ENCODE measurements at regions not wholly inside any gene's neighbourhood (a gene's known extent, or its start where the extent isn't known, plus 50 kb on each side); places are given as distances from the start of the nearest gene placed in this dataset.

- DNase-seq, result no peak
- no peaks in the 10 kb centered on the region for H3K79me2 ChIP-seq (ENCODE audit: control insufficient read depth, insufficient read depth, low read length, poor library complexity)
- no peak overlapping the region for H3K4ac ChIP-seq (ENCODE audit: low read depth, low read length)
- no peak overlapping the region for H2AFZ ChIP-seq (ENCODE audit: insufficient read depth, low read length, poor library complexity)
- no peak overlapping the region for H3K9ac ChIP-seq (ENCODE audit: low read length)
- H3K18ac ChIP-seq (ENCODE audit: low read length), result no peak overlapping the region
- H3K4me2 ChIP-seq (ENCODE audit: low read length), result no peak overlapping the region
- H4K12ac ChIP-seq (ENCODE audit: low read depth, low read length), result no peak overlapping the region
- no peak overlapping the region for H3K4me3 ChIP-seq (ENCODE audit: low read depth, low read length)
- H2BK12ac ChIP-seq (ENCODE audit: low read length), result no peak overlapping the region
- H3K27me3 ChIP-seq (ENCODE audit: insufficient read depth, low read length), result no peaks in the 10 kb centered on the region
- no peak overlapping the region for H3K14ac ChIP-seq (ENCODE audit: low read length)
- H3K4me1 ChIP-seq (ENCODE audit: control insufficient read depth in 1 of 2, insufficient read depth in 2 of 2, low read length in 2 of 2), result no peaks in the 10 kb centered on the region
- H3K79me1 ChIP-seq (ENCODE audit: low read length), result no peaks in the 10 kb centered on the region
- H2AK5ac ChIP-seq (ENCODE audit: low read length), result no peak overlapping the region
- H4K8ac ChIP-seq (ENCODE audit: low read depth, low read length), result no peak overlapping the region
- H3K36me3 ChIP-seq (ENCODE audit: control insufficient read depth in 1 of 2, insufficient read depth in 2 of 2, low read length in 2 of 2), result no peaks in the 10 kb centered on the region
- no peak overlapping the region for H2BK5ac ChIP-seq (ENCODE audit: low read depth, low read length, poor library complexity)
- H4K91ac ChIP-seq (ENCODE audit: low read depth, low read length), result no peak overlapping the region
- H2BK120ac ChIP-seq (ENCODE audit: insufficient read depth, low read length, poor library complexity), result no peak overlapping the region
- H3K23ac ChIP-seq (ENCODE audit: low read length), result no peak overlapping the region
- peaks cover 5% of the 10 kb centered on the region for H3K9me3 ChIP-seq (ENCODE audit: insufficient read depth, low read depth, low read length)
- no peak overlapping the region for H3K27ac ChIP-seq (ENCODE audit: low read depth, low read length)
Measured at GRCh38 chr22:25492162-25492561, 72.3 kb upstream of the GRK3 start.

- H3K18ac ChIP-seq (ENCODE audit: low read length), result no peak overlapping the region
Measured at GRCh38 chr22:25492841-25493734, 71.4 kb upstream of the GRK3 start.

GRCh38 chr22:25493794-25494193 lies 70.7 kb upstream of the GRK3 start:
- Histone ChIP-seq H3K79me1 (ENCODE audit: low read length) (no peaks in the 10 kb centered on the region), H2AFZ (ENCODE audit: insufficient read depth, low read length, poor library complexity) (no peak overlapping the region), H4K91ac (ENCODE audit: low read depth, low read length) (no peak overlapping the region), H3K4me3 (ENCODE audit: low read depth, low read length) (no peak overlapping the region), H3K4me2 (ENCODE audit: low read length) (no peak overlapping the region), H3K36me3 (ENCODE audit: control insufficient read depth in 1 of 2, insufficient read depth in 2 of 2, low read length in 2 of 2) (no peaks in the 10 kb centered on the region), H3K23ac (ENCODE audit: low read length) (no peak overlapping the region), H2BK12ac (ENCODE audit: low read length) (no peak overlapping the region), H3K9me3 (ENCODE audit: insufficient read depth, low read depth, low read length) (no peaks in the 10 kb centered on the region), H3K14ac (ENCODE audit: low read length) (no peak overlapping the region), H3K4ac (ENCODE audit: low read depth, low read length) (no peak overlapping the region), H3K27me3 (ENCODE audit: insufficient read depth, low read length) (no peaks in the 10 kb centered on the region), H3K79me2 (ENCODE audit: control insufficient read depth, insufficient read depth, low read length, poor library complexity) (no peaks in the 10 kb centered on the region), H2BK5ac (ENCODE audit: low read depth, low read length, poor library complexity) (no peak overlapping the region), H3K4me1 (ENCODE audit: control insufficient read depth in 1 of 2, insufficient read depth in 2 of 2, low read length in 2 of 2) (no peaks in the 10 kb centered on the region), H4K12ac (ENCODE audit: low read depth, low read length) (no peak overlapping the region), H2BK120ac (ENCODE audit: insufficient read depth, low read length, poor library complexity) (no peak overlapping the region), H2AK5ac (ENCODE audit: low read length) (no peak overlapping the region), H3K27ac (ENCODE audit: low read depth, low read length) (no peak overlapping the region), H4K8ac (ENCODE audit: low read depth, low read length) (no peak overlapping the region), H3K18ac (ENCODE audit: low read length) (no peak overlapping the region), H3K9ac (ENCODE audit: low read length) (no peak overlapping the region)
- DNase-seq, result no peak
- WGBS (ENCODE audit: extremely low coverage, insufficient coverage, insufficient read length), result no CpG with 5 or more reads among the region's 4 CpGs

More at GRCh38 chr22:25492841-25493734, 71.4 kb upstream of the GRK3 start:
- Histone ChIP-seq H3K79me1 (ENCODE audit: low read length) (no peaks in the 10 kb centered on the region), H3K4me2 (ENCODE audit: low read length) (no peak overlapping the region), H3K9me3 (ENCODE audit: insufficient read depth, low read depth, low read length) (no peaks in the 10 kb centered on the region), H2BK12ac (ENCODE audit: low read length) (no peak overlapping the region), H2BK120ac (ENCODE audit: insufficient read depth, low read length, poor library complexity) (no peak overlapping the region), H3K4me3 (ENCODE audit: low read depth, low read length) (no peak overlapping the region), H3K79me2 (ENCODE audit: control insufficient read depth, insufficient read depth, low read length, poor library complexity) (no peaks in the 10 kb centered on the region), H3K14ac (ENCODE audit: low read length) (no peak overlapping the region), H3K4me1 (ENCODE audit: control insufficient read depth in 1 of 2, insufficient read depth in 2 of 2, low read length in 2 of 2) (no peaks in the 10 kb centered on the region), H2AK5ac (ENCODE audit: low read length) (no peak overlapping the region), H4K8ac (ENCODE audit: low read depth, low read length) (no peak overlapping the region), H2AFZ (ENCODE audit: insufficient read depth, low read length, poor library complexity) (no peak overlapping the region), H4K12ac (ENCODE audit: low read depth, low read length) (no peak overlapping the region), H3K4ac (ENCODE audit: low read depth, low read length) (no peak overlapping the region), H3K27ac (ENCODE audit: low read depth, low read length) (no peak overlapping the region), H4K91ac (ENCODE audit: low read depth, low read length) (no peak overlapping the region), H3K9ac (ENCODE audit: low read length) (no peak overlapping the region), H3K27me3 (ENCODE audit: insufficient read depth, low read length) (no peaks in the 10 kb centered on the region), H2BK5ac (ENCODE audit: low read depth, low read length, poor library complexity) (no peak overlapping the region), H3K23ac (ENCODE audit: low read length) (no peak overlapping the region), H3K36me3 (ENCODE audit: control insufficient read depth in 1 of 2, insufficient read depth in 2 of 2, low read length in 2 of 2) (no peaks in the 10 kb centered on the region)
- WGBS (ENCODE audit: extremely low coverage, insufficient coverage, insufficient read length), result no CpG with 5 or more reads among the region's 15 CpGs
- DNase-seq, result no peak

GRCh38 chr22:25494774-25495173 lies 69.7 kb upstream of the GRK3 start:
- no peak overlapping the region for H3K4ac ChIP-seq (ENCODE audit: low read depth, low read length)
- H2BK5ac ChIP-seq (ENCODE audit: low read depth, low read length, poor library complexity), result no peak overlapping the region
- no peak overlapping the region for H4K91ac ChIP-seq (ENCODE audit: low read depth, low read length)
- no peak overlapping the region for H2AK5ac ChIP-seq (ENCODE audit: low read length)
- no peaks in the 10 kb centered on the region for H3K36me3 ChIP-seq (ENCODE audit: control insufficient read depth in 1 of 2, insufficient read depth in 2 of 2, low read length in 2 of 2)
- H3K79me2 ChIP-seq (ENCODE audit: control insufficient read depth, insufficient read depth, low read length, poor library complexity), result no peaks in the 10 kb centered on the region
- no peak overlapping the region for H3K18ac ChIP-seq (ENCODE audit: low read length)
- WGBS (ENCODE audit: extremely low coverage, insufficient coverage, insufficient read length), result no CpG with 5 or more reads among the region's 3 CpGs
- H2AFZ ChIP-seq (ENCODE audit: insufficient read depth, low read length, poor library complexity), result no peak overlapping the region
- H3K27ac ChIP-seq (ENCODE audit: low read depth, low read length), result no peak overlapping the region
- H3K9ac ChIP-seq (ENCODE audit: low read length), result no peak overlapping the region
- H2BK12ac ChIP-seq (ENCODE audit: low read length), result no peak overlapping the region
- no peaks in the 10 kb centered on the region for H3K79me1 ChIP-seq (ENCODE audit: low read length)
- no peak overlapping the region for H3K23ac ChIP-seq (ENCODE audit: low read length)
- no peak overlapping the region for H3K4me3 ChIP-seq (ENCODE audit: low read depth, low read length)
- H3K27me3 ChIP-seq (ENCODE audit: insufficient read depth, low read length), result no peaks in the 10 kb centered on the region
- H3K4me2 ChIP-seq (ENCODE audit: low read length), result no peak overlapping the region
- no peaks in the 10 kb centered on the region for H3K4me1 ChIP-seq (ENCODE audit: control insufficient read depth in 1 of 2, insufficient read depth in 2 of 2, low read length in 2 of 2)
- H3K9me3 ChIP-seq (ENCODE audit: insufficient read depth, low read depth, low read length), result no peaks in the 10 kb centered on the region
- no peak overlapping the region for H4K12ac ChIP-seq (ENCODE audit: low read depth, low read length)
- no peak for DNase-seq
- H4K8ac ChIP-seq (ENCODE audit: low read depth, low read length), result no peak overlapping the region
- H2BK120ac ChIP-seq (ENCODE audit: insufficient read depth, low read length, poor library complexity), result no peak overlapping the region
- H3K14ac ChIP-seq (ENCODE audit: low read length), result no peak overlapping the region

Measured in trophoblast cell (in vitro differentiated cells and primary cell).